LNCaP clone FGC (cell line): ENCODE measurements at regions not wholly inside any gene's neighbourhood (a gene's known extent, or its start where the extent isn't known, plus 50 kb on each side); places are given as distances from the start of the nearest gene placed in this dataset.

Experiments
- DNase-seq: peaks from one replicate; pipeline ENCODE4 v3.0.0-alpha.2; 2011; ENCODE audit warnings: low read depth
- H3K4me3 ChIP-seq: 2 replicates; pipeline ENCODE4 v1.5.1; 2011; ENCODE audit warnings: mild to moderate bottlenecking, low read depth, low read length, control low read depth
- CTCF ChIP-seq: IDR thresholded peaks from 2 replicates; pipeline ENCODE4 v1.5.1; 2012; ENCODE audit warnings: mild to moderate bottlenecking; ENCODE audit not compliant: control insufficient read depth, insufficient read depth; ENCODE audit errors: extremely low read depth

GRCh38 chr14:36009643-36010042, 166.9 kb downstream of the PTCSC3 start:
- no peak for TF ChIP-seq CTCF
- DNase-seq = no peak

GRCh38 chr14:36006623-36007022, 169.9 kb downstream of the PTCSC3 start:
- no peak for TF ChIP-seq CTCF
- DNase-seq = no peak
- H3K4me3 ChIP-seq = no peak overlapping the region

More at GRCh38 chr14:36009643-36010042, 166.9 kb downstream of the PTCSC3 start:
- H3K4me3 ChIP-seq = no peak overlapping the region

GRCh38 chr14:36005670-36006069, 170.9 kb downstream of the PTCSC3 start:
- no peak overlapping the region for H3K4me3 ChIP-seq
- no peak for TF ChIP-seq CTCF
- no peak for DNase-seq

- no peak for DNase-seq
- no peak overlapping the region for H3K4me3 ChIP-seq
- TF ChIP-seq CTCF = no peak
Observed at GRCh38 chr14:36001936-36002335, 174.6 kb downstream of the PTCSC3 start.

GRCh38 chr14:35999294-35999693, 173.2 kb downstream of the BRMS1L start:
- H3K4me3 ChIP-seq = no peak overlapping the region
- TF ChIP-seq CTCF = no peak
- DNase-seq = no peak

- no peak for TF ChIP-seq CTCF
- H3K4me3 ChIP-seq = no peak overlapping the region
- DNase-seq = no peak
Observed at GRCh38 chr14:35998303-35998702, 172.2 kb downstream of the BRMS1L start.

- no peak for TF ChIP-seq CTCF
- no peak for DNase-seq
- no peak overlapping the region for H3K4me3 ChIP-seq
Observed at GRCh38 chr14:35993684-35993960, 167.5 kb downstream of the BRMS1L start.
